IMR-90 (cell line): ENCODE measurements at regions not wholly inside any gene's neighbourhood (a gene's known extent, or its start where the extent isn't known, plus 50 kb on each side); places are given as distances from the start of the nearest gene placed in this dataset.

Source experiments
- ATAC-seq: fragments of 200-7000 bp; cut with Tn5 transposase; 2 replicates; pipeline ENCODE4 v1.9.1; 2020; ENCODE audit warnings: low read depth, mild to moderate bottlenecking, moderate library complexity
- BruUV-seq: library from RNA; stranded (reverse); fragments of 400-500 nt; replicated peaks from 2 replicates; lab custom pipeline; 2021; lab: Mats Ljungman, UMichigan
- CTCF ChIA-PET: fragments of 300-600 bp; formaldehyde crosslinking; extraction: SDS; loops from one replicate; lab custom pipeline; 2021; ENCODE audit warnings: antibody characterized with exemption; lab: Yijun Ruan, JAX
- POLR2A ChIA-PET: fragments of 300-600 bp; sonication (Branson Sonifier 250); formaldehyde crosslinking; loops from one replicate; lab custom pipeline; 2022; ENCODE audit warnings: antibody characterized with exemption; ENCODE audit not compliant: unreplicated experiment; lab: Charles Lee
- DNase-seq: peaks from one replicate; pipeline ENCODE4 v3.0.0; 2013
- H2AFZ ChIP-seq: replicated peaks from 2 replicates; pipeline ENCODE3; 2013; ENCODE audit warnings: low read length, mild to moderate bottlenecking; ENCODE audit not compliant: poor library complexity
- H2AK5ac ChIP-seq: 2 replicates; pipeline ENCODE4 v1.6.1; 2013; ENCODE audit warnings: low read depth, low read length, inconsistent platforms
- H2AK9ac ChIP-seq: replicated peaks from 2 replicates; pipeline ENCODE3; 2013; ENCODE audit warnings: mild to moderate bottlenecking, low read depth, low read length, moderate library complexity; ENCODE audit not compliant: poor library complexity
- H2BK120ac ChIP-seq: 2 replicates; pipeline ENCODE4 v1.6.1; 2013; ENCODE audit warnings: low read depth, low read length, inconsistent platforms
- H2BK15ac ChIP-seq: 3 replicates; pipeline ENCODE4 v1.6.1; 2013; ENCODE audit warnings: low read depth, low read length, inconsistent platforms
- H2BK20ac ChIP-seq: 2 replicates; pipeline ENCODE4 v1.6.1; 2013; ENCODE audit warnings: low read depth, mild to moderate bottlenecking, inconsistent platforms, low read length, moderate library complexity
- H2BK5ac ChIP-seq: 2 replicates; pipeline ENCODE4 v1.6.1; 2013; ENCODE audit warnings: mild to moderate bottlenecking, low read depth, low read length, inconsistent platforms; ENCODE audit not compliant: poor library complexity, severe bottlenecking
- H3K14ac ChIP-seq: replicated peaks from 2 replicates; pipeline ENCODE4 v1.6.1; 2013; ENCODE audit warnings: low read depth, low read length, inconsistent platforms
- H3K18ac ChIP-seq: 2 replicates; pipeline ENCODE4 v1.6.1; 2013; ENCODE audit warnings: low read depth, low read length, control low read depth
- H3K23ac ChIP-seq: 2 replicates; pipeline ENCODE4 v1.6.1; 2013; ENCODE audit warnings: low read depth, low read length, inconsistent platforms
- H3K27ac ChIP-seq: 2 replicates; pipeline ENCODE4 v1.5.1; 2013; ENCODE audit warnings: mild to moderate bottlenecking, control low read depth, low read length; ENCODE audit not compliant: insufficient read depth
- H3K27me3 ChIP-seq: 2 replicates; pipeline ENCODE4 v1.6.1; 2013; ENCODE audit warnings: low read length; ENCODE audit not compliant: control insufficient read depth, insufficient read depth
- H3K36me3 ChIP-seq: 2 replicates; pipeline ENCODE4 v1.6.1; 2013; ENCODE audit warnings: low read length, mixed read lengths; ENCODE audit not compliant: control insufficient read depth, insufficient read depth
- H3K4ac ChIP-seq: 2 replicates; pipeline ENCODE4 v1.6.1; 2013; ENCODE audit warnings: low read depth, low read length, inconsistent platforms
- H3K4me1 ChIP-seq: 2 replicates; pipeline ENCODE4 v1.6.1; 2013; ENCODE audit warnings: low read length, mixed read lengths; ENCODE audit not compliant: control insufficient read depth, insufficient read depth
- H3K4me2 ChIP-seq: 2 replicates; pipeline ENCODE4 v1.6.1; 2013; ENCODE audit warnings: low read depth, mild to moderate bottlenecking, control low read depth, low read length, moderate library complexity
- H3K4me3 ChIP-seq: 2 replicates; pipeline ENCODE4 v1.5.1; 2013; ENCODE audit warnings: low read depth, mild to moderate bottlenecking, control low read depth, low read length, moderate library complexity; ENCODE audit not compliant: insufficient read depth
- H3K56ac ChIP-seq: 2 replicates; pipeline ENCODE4 v1.6.1; 2013; ENCODE audit warnings: low read length, inconsistent platforms; ENCODE audit not compliant: insufficient read depth; ENCODE audit errors: extremely low read depth
- H3K79me1 ChIP-seq, 2 experiments: 2 replicates each; pipeline ENCODE4 v1.6.1; 2013; ENCODE audit warnings: low read length in 2 of 2, inconsistent platforms in 1 of 2, low read depth in 1 of 2
- H3K9ac ChIP-seq: 2 replicates; pipeline ENCODE4 v1.6.1; 2013; ENCODE audit warnings: low read depth, low read length, control low read depth
- H3K9me1 ChIP-seq: 2 replicates; pipeline ENCODE4 v1.6.1; 2013; ENCODE audit warnings: low read length, inconsistent platforms; ENCODE audit not compliant: insufficient read depth
- H3K9me3 ChIP-seq: 2 replicates; pipeline ENCODE4 v1.6.1; 2013; ENCODE audit warnings: low read length; ENCODE audit not compliant: control insufficient read depth, insufficient read depth
- H4K20me1 ChIP-seq: 2 replicates; pipeline ENCODE4 v1.6.1; 2013; ENCODE audit warnings: low read length, inconsistent platforms; ENCODE audit not compliant: insufficient read depth
- H4K5ac ChIP-seq: 2 replicates; pipeline ENCODE4 v1.6.1; 2013; ENCODE audit warnings: mild to moderate bottlenecking, low read depth, low read length, control low read depth
- H4K8ac ChIP-seq, 2 experiments: 2 replicates each; pipeline ENCODE4 v1.6.1; 2013; ENCODE audit warnings: low read depth in 2 of 2, low read length in 2 of 2, control low read depth in 1 of 2, inconsistent platforms in 1 of 2
- H4K91ac ChIP-seq: 2 replicates; pipeline ENCODE4 v1.6.1; 2013; ENCODE audit warnings: low read depth, low read length, inconsistent platforms; ENCODE audit not compliant: insufficient read depth
- BHLHE40 ChIP-seq: fragments of 150-350 bp; IDR thresholded peaks from 2 replicates; pipeline ENCODE4 v1.6.1; 2016; ENCODE audit warnings: mild to moderate bottlenecking, low read depth, low read length
- WGBS, 2 experiments: methylation state at CpG; one replicate each; pipeline versions ENCODE4 v1.1.5 to v1.1.7; 2013; ENCODE audit warnings: missing lambda C conversion rate in 2 of 2; ENCODE audit not compliant: insufficient read length in 1 of 2; ENCODE audit errors: extremely low coverage in 2 of 2; 5-methylcytosine and 5-hydroxymethylcytosine counted together
- dilution Hi-C: fragments of 300-500 bp; cut with HindIII; formaldehyde crosslinking; loops from one replicate; pipeline ENCODE4 v1.14.3; 2018; ENCODE audit warnings: low sequenced_read_pairs; ENCODE audit not compliant: unreplicated experiment
- in situ Hi-C: fragments of 300-500 bp; cut with MboI; formaldehyde crosslinking; loops from 3 replicates; pipeline ENCODE4 v1.14.3; 2019; ENCODE audit warnings: low sequenced_read_pairs, inconsistent platforms, mixed read lengths
- intact Hi-C: fragments of 100-400 bp; cut with micrococcal nuclease; formaldehyde crosslinking; loops from 2 replicates; pipeline ENCODE4 v1.10.0; 2022

DNA sequence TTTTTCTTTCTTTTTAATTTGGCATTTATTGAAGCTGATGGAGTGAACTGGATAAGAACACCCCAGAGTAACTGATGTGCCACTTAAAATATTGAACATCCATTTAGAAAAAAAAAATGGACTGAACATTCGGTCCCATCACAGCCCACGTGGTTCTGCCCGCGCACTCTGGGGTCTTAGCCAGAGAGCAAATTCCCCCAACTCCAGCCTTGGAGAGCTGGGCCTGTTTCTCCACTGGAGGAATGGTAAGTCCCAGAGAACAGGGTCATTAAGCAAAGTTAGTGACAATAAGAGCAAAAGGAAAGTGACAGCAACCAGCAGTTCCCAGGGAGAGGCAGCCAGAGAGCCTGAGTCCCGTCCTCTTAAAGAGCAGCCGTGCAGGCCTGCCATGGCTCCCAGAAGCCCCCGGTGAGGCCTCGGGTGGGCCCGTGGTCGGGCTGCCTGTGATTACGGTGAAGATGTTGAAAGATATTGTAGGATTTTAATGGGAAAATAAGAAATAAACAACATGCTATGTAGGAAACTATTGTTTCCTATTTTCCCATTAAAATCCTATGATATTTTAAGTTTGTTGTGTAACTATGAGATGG is 487.9 kb upstream of the MKI67 start:
- H3K18ac ChIP-seq, result no peak overlapping the region
- no peak overlapping the region for H2AFZ ChIP-seq
- ATAC-seq, result no peak
- H3K23ac ChIP-seq, result no peak overlapping the region
- H4K8ac ChIP-seq, result no peak overlapping the region
- no peak for DNase-seq
- POLR2A ChIA-PET, result no interaction called here
- H3K9ac ChIP-seq, result no peak overlapping the region
- CTCF ChIA-PET, result no interaction called here
- no peak overlapping the region for H3K14ac ChIP-seq
- no peak overlapping the region for H4K5ac ChIP-seq
- H3K4me1 ChIP-seq, result no peaks in the 10 kb centered on the region
- intact Hi-C loops (no loop called here), in situ Hi-C loops (no loop called here), dilution Hi-C loops (no loop called here)
- no peaks in the 10 kb centered on the region for H4K20me1 ChIP-seq
- no peak overlapping the region for H2AK9ac ChIP-seq
- H3K4me3 ChIP-seq, result no peak overlapping the region
- H3K27me3 ChIP-seq, result no peaks in the 10 kb centered on the region
- H2BK15ac ChIP-seq, result no peak overlapping the region
- H4K91ac ChIP-seq, result no peak overlapping the region
- no peak overlapping the region for H3K56ac ChIP-seq
- no peak overlapping the region for H2BK20ac ChIP-seq
- no peak overlapping the region for H3K27ac ChIP-seq
- no peak overlapping the region for H2BK5ac ChIP-seq
- peaks cover 48% of the 10 kb centered on the region for H3K9me3 ChIP-seq
- H3K36me3 ChIP-seq, result no peaks in the 10 kb centered on the region
- no peak for TF ChIP-seq BHLHE40
- H2AK5ac ChIP-seq, result no peak overlapping the region
- H3K9me1 ChIP-seq, result no peaks in the 10 kb centered on the region
- H3K4me2 ChIP-seq, result no peak overlapping the region
- no peaks in the 10 kb centered on the region for H3K79me1 ChIP-seq
- no TSS peak for BruUV-seq
- 50% methylated on average over 2 of the region's 11 CpGs; no CpG with 5 or more reads in 1 of the 2 experiments for WGBS, 2 experiments
- H2BK120ac ChIP-seq, result no peak overlapping the region
- no peak overlapping the region for H3K4ac ChIP-seq
